RWPE2 (cell line): ENCODE measurements at regions not wholly inside any gene's neighbourhood (a gene's known extent, or its start where the extent isn't known, plus 50 kb on each side); places are given as distances from the start of the nearest gene placed in this dataset.
A peak's percentile ranks its signal among the peaks of the same experiment; 100 is the strongest.

Experiments
- ATAC-seq: fragments of 200-7000 bp; cut with Tn5 transposase; 3 replicates; pipeline ENCODE4 v1.9.1; 2021; ENCODE audit warnings: low read depth
- DNase-seq: peaks from one replicate; pipeline ENCODE4 v3.0.0-alpha.2; 2020; ENCODE audit warnings: low spot score
- H3K27ac ChIP-seq: fragments of 450-650 bp; 2 replicates; pipeline ENCODE4 v1.5.1; 2017; ENCODE audit warnings: mild to moderate bottlenecking; ENCODE audit not compliant: poor library complexity, severe bottlenecking
- H3K27me3 ChIP-seq: fragments of 250-450 bp; sonication (Bioruptor Pico); 2 replicates; pipeline ENCODE4 v1.5.1; 2021; ENCODE audit warnings: mild to moderate bottlenecking, moderate library complexity; ENCODE audit not compliant: insufficient read depth, poor library complexity, severe bottlenecking
- H3K36me3 ChIP-seq: fragments of 250-450 bp; sonication (Bioruptor Pico); 2 replicates; pipeline ENCODE4 v1.5.1; 2020; ENCODE audit warnings: low read depth, mild to moderate bottlenecking, moderate library complexity
- H3K4me1 ChIP-seq: fragments of 250-450 bp; sonication (Bioruptor Pico); 2 replicates; pipeline ENCODE4 v1.5.1; 2021; ENCODE audit warnings: mild to moderate bottlenecking, moderate library complexity; ENCODE audit not compliant: insufficient read depth, poor library complexity, severe bottlenecking
- H3K4me3 ChIP-seq: fragments of 250-450 bp; sonication (Bioruptor Pico); 2 replicates; pipeline ENCODE4 v1.5.1; 2021; ENCODE audit warnings: mild to moderate bottlenecking, moderate library complexity; ENCODE audit not compliant: severe bottlenecking
- H3K9me3 ChIP-seq: fragments of 250-450 bp; sonication (Bioruptor Pico); 2 replicates; pipeline ENCODE4 v1.5.1; 2021; ENCODE audit warnings: mild to moderate bottlenecking, moderate library complexity; ENCODE audit not compliant: severe bottlenecking
- TF ChIP-seq, protein P1 (sequence below): fragments of 450-650 bp; IDR thresholded peaks from one replicate; pipeline ENCODE4 v1.5.1; 2017; ENCODE audit warnings: mild to moderate bottlenecking, moderate library complexity; ENCODE audit not compliant: poor library complexity, severe bottlenecking

DNA sequence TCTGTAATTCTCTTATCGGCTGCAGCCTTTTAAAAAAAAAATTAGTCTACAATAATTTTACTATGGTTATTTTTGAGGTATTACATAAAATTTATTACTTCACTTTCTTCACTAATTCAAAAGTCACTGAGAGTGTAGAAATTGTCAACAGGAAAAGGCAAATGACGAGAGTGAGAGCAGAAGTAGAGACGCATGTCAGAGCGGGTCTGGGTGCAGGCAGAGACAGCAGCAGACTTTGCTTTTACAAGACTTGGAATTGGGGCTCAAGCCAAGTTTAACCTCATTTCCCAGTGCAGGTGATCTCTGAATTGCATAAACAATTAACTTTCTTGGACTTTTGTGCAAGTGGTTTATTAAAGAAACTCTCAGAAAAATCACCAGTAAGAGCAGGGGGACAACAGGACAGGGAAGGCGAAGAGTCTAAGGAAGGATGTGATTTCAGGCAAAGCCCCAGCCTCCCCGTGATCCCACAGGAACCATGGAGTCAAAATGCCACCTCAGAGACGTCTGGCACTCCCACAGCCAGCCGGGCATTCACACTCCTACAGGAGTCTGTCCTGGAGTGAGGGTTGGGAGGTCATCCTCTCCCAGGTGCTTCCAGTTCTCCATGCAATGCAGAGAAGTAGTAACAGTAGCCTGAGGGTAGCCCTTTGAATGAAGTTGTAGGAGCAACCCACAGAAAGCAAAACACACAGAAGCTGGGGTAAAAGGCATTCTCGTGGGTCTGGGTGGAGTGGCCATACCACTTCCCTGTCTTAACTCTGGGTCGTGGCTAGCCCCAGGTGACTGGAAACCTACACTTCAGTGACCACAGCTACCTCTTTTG is 274.0 kb upstream of the TGFBR2 start:
- Histone ChIP-seq H3K27ac (peak overlapping the region; percentile 4), H3K36me3 (no peaks in the 10 kb centered on the region), H3K27me3 (no peaks in the 10 kb centered on the region), H3K4me3 (no peak overlapping the region), H3K9me3 (no peaks in the 10 kb centered on the region), H3K4me1 (peaks cover 6% of the 10 kb centered on the region)
- 0 out of 3 replicates have a peak, but pooled peaks have one; percentile 14 for ATAC-seq
- TF ChIP-seq, protein P1, sequence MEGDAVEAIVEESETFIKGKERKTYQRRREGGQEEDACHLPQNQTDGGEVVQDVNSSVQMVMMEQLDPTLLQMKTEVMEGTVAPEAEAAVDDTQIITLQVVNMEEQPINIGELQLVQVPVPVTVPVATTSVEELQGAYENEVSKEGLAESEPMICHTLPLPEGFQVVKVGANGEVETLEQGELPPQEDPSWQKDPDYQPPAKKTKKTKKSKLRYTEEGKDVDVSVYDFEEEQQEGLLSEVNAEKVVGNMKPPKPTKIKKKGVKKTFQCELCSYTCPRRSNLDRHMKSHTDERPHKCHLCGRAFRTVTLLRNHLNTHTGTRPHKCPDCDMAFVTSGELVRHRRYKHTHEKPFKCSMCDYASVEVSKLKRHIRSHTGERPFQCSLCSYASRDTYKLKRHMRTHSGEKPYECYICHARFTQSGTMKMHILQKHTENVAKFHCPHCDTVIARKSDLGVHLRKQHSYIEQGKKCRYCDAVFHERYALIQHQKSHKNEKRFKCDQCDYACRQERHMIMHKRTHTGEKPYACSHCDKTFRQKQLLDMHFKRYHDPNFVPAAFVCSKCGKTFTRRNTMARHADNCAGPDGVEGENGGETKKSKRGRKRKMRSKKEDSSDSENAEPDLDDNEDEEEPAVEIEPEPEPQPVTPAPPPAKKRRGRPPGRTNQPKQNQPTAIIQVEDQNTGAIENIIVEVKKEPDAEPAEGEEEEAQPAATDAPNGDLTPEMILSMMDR = no peak
- no peak for DNase-seq

DNA sequence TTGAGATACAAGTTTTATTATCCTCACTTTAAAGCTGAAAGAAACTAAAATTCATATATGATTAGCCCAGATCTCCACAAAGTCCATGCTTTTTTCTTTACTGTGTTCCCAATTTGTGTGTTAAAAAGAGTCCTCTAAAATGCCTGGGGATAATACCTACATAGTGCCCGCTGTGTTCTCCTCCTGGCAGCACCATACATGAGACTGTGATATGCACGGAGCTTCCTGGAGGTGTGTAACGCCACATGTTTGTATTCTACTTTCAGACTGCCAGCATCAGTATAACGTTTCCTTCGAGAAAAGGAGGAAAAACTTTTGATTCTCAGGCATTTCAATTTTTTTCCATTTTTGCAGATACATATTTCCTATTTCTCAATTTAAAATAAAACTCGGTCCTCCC is 273.3 kb upstream of the TGFBR2 start:
- H3K4me1 ChIP-seq = peaks cover 6% of the 10 kb centered on the region
- ATAC-seq = no peak
- no peaks in the 10 kb centered on the region for H3K27me3 ChIP-seq
- no peak overlapping the region for H3K4me3 ChIP-seq
- no peak for DNase-seq
- H3K36me3 ChIP-seq = no peaks in the 10 kb centered on the region
- H3K9me3 ChIP-seq = no peaks in the 10 kb centered on the region
- peak overlapping the region; percentile 4 for H3K27ac ChIP-seq
- TF ChIP-seq, protein P1 = no peak

DNA sequence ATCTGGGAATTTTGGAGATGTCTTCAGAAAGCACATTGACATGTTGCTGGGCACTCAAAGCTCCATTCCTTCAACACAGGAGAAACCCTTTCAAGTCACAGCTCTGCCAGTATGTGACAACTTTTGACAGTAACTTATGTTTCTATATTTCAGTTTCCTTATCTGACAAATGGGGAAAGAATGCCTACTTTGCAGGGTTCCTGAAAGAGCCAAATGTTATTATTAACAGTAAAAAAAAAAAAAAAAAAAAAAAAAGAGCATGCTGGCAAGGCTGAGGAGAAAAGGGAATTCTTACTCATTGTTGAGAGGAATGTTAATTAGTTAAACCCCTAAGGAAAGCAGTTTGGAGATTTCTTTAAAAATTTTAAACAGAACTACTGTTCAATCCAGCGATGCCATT is 272.5 kb upstream of the TGFBR2 start:
- Histone ChIP-seq H3K4me1 (peaks cover 6% of the 10 kb centered on the region), H3K27me3 (no peaks in the 10 kb centered on the region), H3K27ac (no peak overlapping the region), H3K36me3 (no peaks in the 10 kb centered on the region), H3K4me3 (no peak overlapping the region), H3K9me3 (no peaks in the 10 kb centered on the region)
- ATAC-seq (no peak), DNase-seq (no peak)
- TF ChIP-seq, protein P1 = no peak

DNA sequence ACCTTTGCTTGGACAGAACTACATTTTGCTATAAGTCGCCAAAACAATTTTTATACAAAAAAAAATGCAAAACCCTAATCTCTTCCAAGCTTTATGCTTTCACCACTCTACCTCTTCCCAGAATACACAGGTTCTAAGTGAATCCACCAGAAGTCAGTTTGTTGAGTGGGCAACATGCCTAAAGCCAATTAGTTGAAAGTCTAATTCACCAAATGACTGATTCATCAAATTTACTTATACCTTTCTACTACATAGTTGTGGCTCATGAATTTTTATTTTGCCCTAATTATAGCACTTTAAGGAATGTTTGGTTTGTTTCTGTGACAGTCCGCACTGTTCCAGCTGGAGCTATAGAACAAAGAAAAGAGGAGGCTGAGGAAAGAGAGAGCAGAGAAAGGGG is 265.9 kb upstream of the TGFBR2 start:
- H3K9me3 ChIP-seq = no peaks in the 10 kb centered on the region
- H3K27ac ChIP-seq = peak overlapping the region; percentile 99
- peaks cover 43% of the 10 kb centered on the region for H3K4me1 ChIP-seq
- H3K27me3 ChIP-seq = no peaks in the 10 kb centered on the region
- DNase-seq (no peak), ATAC-seq (no peak)
- TF ChIP-seq, protein P1 = no peak
- no peak overlapping the region for H3K4me3 ChIP-seq
- no peaks in the 10 kb centered on the region for H3K36me3 ChIP-seq

DNA sequence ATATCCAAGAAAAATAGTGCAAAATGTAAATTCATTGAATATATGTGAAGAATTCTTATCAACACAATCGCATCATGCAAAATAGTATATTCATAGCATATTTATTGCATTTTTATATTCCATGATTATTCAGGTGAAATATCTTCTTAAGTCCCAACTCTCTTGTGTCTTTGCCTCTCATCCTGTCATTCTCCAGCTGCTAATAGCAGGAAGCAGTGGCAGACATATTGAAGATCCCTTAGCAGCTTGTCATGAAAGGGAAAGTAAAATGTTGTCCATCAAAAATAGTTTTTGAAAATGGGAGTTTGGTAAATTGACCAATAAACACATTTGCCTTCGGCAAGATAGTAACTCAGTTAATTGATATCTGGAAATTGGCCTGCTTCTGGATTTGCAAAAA is 265.3 kb upstream of the TGFBR2 start:
- no peak for ATAC-seq
- no peak for DNase-seq
- Histone ChIP-seq H3K36me3 (no peaks in the 10 kb centered on the region), H3K27ac (peak overlapping the region; percentile 99), H3K4me3 (no peak overlapping the region), H3K27me3 (no peaks in the 10 kb centered on the region), H3K4me1 (peaks cover 49% of the 10 kb centered on the region), H3K9me3 (no peaks in the 10 kb centered on the region)
- TF ChIP-seq, protein P1 = no peak
